H9 (cell line): ENCODE measurements at regions not wholly inside any gene's neighbourhood (a gene's known extent, or its start where the extent isn't known, plus 50 kb on each side); places are given as distances from the start of the nearest gene placed in this dataset.

Experiments
- DNase-seq: peaks from one replicate; pipeline ENCODE4 v3.0.0-alpha.2; 2017
- H2AFZ ChIP-seq: one replicate; pipeline ENCODE4 v1.6.1; 2013; ENCODE audit warnings: mild to moderate bottlenecking, low read length, control low read depth, moderate library complexity
- H2AK5ac ChIP-seq: 2 replicates; pipeline ENCODE4 v1.6.1; 2013; ENCODE audit warnings: low read length, control low read depth, mixed read lengths; ENCODE audit not compliant: insufficient read length
- H2BK120ac ChIP-seq: one replicate; pipeline ENCODE4 v1.6.1; 2013; ENCODE audit warnings: low read depth, mild to moderate bottlenecking, low read length, control low read depth, inconsistent platforms; ENCODE audit not compliant: poor library complexity, severe bottlenecking
- H2BK12ac ChIP-seq: 2 replicates; pipeline ENCODE4 v1.6.1; 2013; ENCODE audit warnings: low read length, control low read depth, mixed read lengths, low read depth; ENCODE audit not compliant: insufficient read length
- H2BK15ac ChIP-seq: 2 replicates; pipeline ENCODE4 v1.6.1; 2013; ENCODE audit warnings: low read depth, low read length, control low read depth
- H2BK20ac ChIP-seq: one replicate; pipeline ENCODE4 v1.6.1; 2013; ENCODE audit warnings: low read depth, mild to moderate bottlenecking, low read length, control low read depth, inconsistent platforms; ENCODE audit not compliant: poor library complexity, severe bottlenecking
- H2BK5ac ChIP-seq: 2 replicates; pipeline ENCODE4 v1.6.1; 2013; ENCODE audit warnings: low read length, control low read depth, mixed read lengths; ENCODE audit not compliant: insufficient read length
- H3K14ac ChIP-seq: 2 replicates; pipeline ENCODE4 v1.6.1; 2013; ENCODE audit warnings: low read length, control low read depth; ENCODE audit not compliant: insufficient read depth
- H3K18ac ChIP-seq: 2 replicates; pipeline ENCODE4 v1.6.1; 2013; ENCODE audit warnings: low read depth, mild to moderate bottlenecking, mixed read lengths, low read length, control low read depth; ENCODE audit not compliant: insufficient read length
- H3K23ac ChIP-seq: 2 replicates; pipeline ENCODE4 v1.6.1; 2013; ENCODE audit warnings: low read length, control low read depth, mixed read lengths, low read depth; ENCODE audit not compliant: insufficient read length
- H3K23me2 ChIP-seq: 2 replicates; pipeline ENCODE4 v1.6.1; 2013; ENCODE audit warnings: low read depth, mild to moderate bottlenecking, mixed read lengths, low read length, control low read depth; ENCODE audit not compliant: insufficient read length, poor library complexity, severe bottlenecking
- H3K27ac ChIP-seq: 2 replicates; pipeline ENCODE4 v1.5.1; 2013; ENCODE audit warnings: low read length, control low read depth, mixed read lengths, low read depth; ENCODE audit not compliant: insufficient read length
- H3K27me3 ChIP-seq: 2 replicates; pipeline ENCODE4 v1.6.1; 2013; ENCODE audit warnings: low read length, control low read depth, inconsistent platforms; ENCODE audit not compliant: insufficient read depth
- H3K4ac ChIP-seq: 2 replicates; pipeline ENCODE4 v1.6.1; 2013; ENCODE audit warnings: low read depth, mild to moderate bottlenecking, control low read depth, inconsistent platforms, low read length, moderate library complexity
- H3K4me1 ChIP-seq: 2 replicates; pipeline ENCODE4 v1.6.1; 2013; ENCODE audit warnings: low read length, control low read depth, inconsistent platforms; ENCODE audit not compliant: insufficient read depth
- H3K4me2 ChIP-seq: 2 replicates; pipeline ENCODE4 v1.6.1; 2013; ENCODE audit warnings: low read length, control low read depth, mixed read lengths; ENCODE audit not compliant: insufficient read length, insufficient read depth
- H3K56ac ChIP-seq: 2 replicates; pipeline ENCODE4 v1.6.1; 2013; ENCODE audit warnings: low read depth, mild to moderate bottlenecking, mixed read lengths, low read length, control low read depth; ENCODE audit not compliant: insufficient read length
- H3K79me1 ChIP-seq: 2 replicates; pipeline ENCODE4 v1.6.1; 2013; ENCODE audit warnings: low read depth, mild to moderate bottlenecking, moderate library complexity, low read length, control low read depth, inconsistent platforms; ENCODE audit not compliant: insufficient read depth, poor library complexity, severe bottlenecking
- H3K79me2 ChIP-seq: 2 replicates; pipeline ENCODE4 v1.6.1; 2013; ENCODE audit warnings: low read length, control low read depth, inconsistent platforms; ENCODE audit not compliant: insufficient read depth
- H3K9ac ChIP-seq: 2 replicates; pipeline ENCODE4 v1.6.1; 2013; ENCODE audit warnings: low read length, control low read depth, mixed read lengths; ENCODE audit not compliant: insufficient read length; ENCODE audit errors: extremely low read depth
- H3K9me3 ChIP-seq: one replicate; pipeline ENCODE4 v1.6.1; 2013; ENCODE audit warnings: low read depth, low read length, inconsistent platforms; ENCODE audit not compliant: control insufficient read depth
- H3T11ph ChIP-seq: one replicate; pipeline ENCODE4 v1.6.1; 2013; ENCODE audit warnings: mild to moderate bottlenecking, low read length, control low read depth, inconsistent platforms
- H4K20me1 ChIP-seq: one replicate; pipeline ENCODE4 v1.6.1; 2013; ENCODE audit not compliant: control insufficient read depth, insufficient read length, insufficient read depth
- H4K5ac ChIP-seq: 2 replicates; pipeline ENCODE4 v1.6.1; 2013; ENCODE audit warnings: low read depth, mild to moderate bottlenecking, mixed read lengths, low read length, control low read depth; ENCODE audit not compliant: insufficient read length
- H4K8ac ChIP-seq: replicated peaks from 2 replicates; pipeline ENCODE4 v1.6.1; 2013; ENCODE audit warnings: low read length, control low read depth, mixed read lengths, low read depth; ENCODE audit not compliant: insufficient read length
- H4K91ac ChIP-seq: 2 replicates; pipeline ENCODE4 v1.6.1; 2013; ENCODE audit warnings: low read depth, mild to moderate bottlenecking, moderate library complexity, mixed read lengths, low read length, control low read depth; ENCODE audit not compliant: insufficient read length
- H3K27ac Mint-ChIP-seq, 3 experiments: 2 replicates in 2 of 3; 3 replicates in 1 of 3; pipeline ENCODE4 v1.8.0; 2020 to 2021; ENCODE audit warnings: mixed read lengths in 3 of 3, mild to moderate bottlenecking in 1 of 3, moderate library complexity in 1 of 3
- H3K27me3 Mint-ChIP-seq: 2 replicates; pipeline ENCODE4 v1.8.0; 2021; ENCODE audit warnings: low read depth, mild to moderate bottlenecking, moderate library complexity, mixed read lengths
- H3K36me3 Mint-ChIP-seq, 3 experiments: 2 replicates in 2 of 3; 3 replicates in 1 of 3; pipeline ENCODE4 v1.8.0; 2020 to 2021; ENCODE audit warnings: low read depth in 3 of 3, mixed read lengths in 3 of 3; ENCODE audit not compliant: insufficient read depth in 1 of 3
- H3K4me1 Mint-ChIP-seq, 2 experiments: 2 replicates each; pipeline ENCODE4 v1.8.0; 2020; ENCODE audit warnings: mixed read lengths in 2 of 2
- H3K4me3 Mint-ChIP-seq, 2 experiments: 2 replicates in 1 of 2; 3 replicates in 1 of 2; pipeline ENCODE4 v1.8.0; 2020 to 2021; ENCODE audit warnings: mild to moderate bottlenecking in 2 of 2, mixed read lengths in 2 of 2, moderate library complexity in 1 of 2
- H3K9me3 Mint-ChIP-seq, 2 experiments: 2 replicates in 1 of 2; 3 replicates in 1 of 2; pipeline ENCODE4 v1.8.0; 2020; ENCODE audit warnings: mild to moderate bottlenecking in 2 of 2, mixed read lengths in 2 of 2, moderate library complexity in 1 of 2
- CTCF ChIP-seq: fragments of 200-600 bp; sonication (generic); conservative IDR thresholded peaks from 3 replicates; pipeline ENCODE4 v1.8.0; 2021; ENCODE audit warnings: antibody characterized with exemption, mild to moderate bottlenecking
- WGBS: extraction: QIAGEN DNeasy Blood & Tissue Kit; methylation state at CpG from one replicate; pipeline ENCODE4 v1.1.7; 2013; ENCODE audit warnings: missing lambda C conversion rate, low lambda C conversion rate, mixed read lengths; ENCODE audit not compliant: insufficient read length; ENCODE audit errors: extremely low coverage; 5-methylcytosine and 5-hydroxymethylcytosine counted together

GRCh38 chr1:170284951-170285350 lies 139.2 kb downstream of the NTMT2 start:
- TF ChIP-seq CTCF: no peak
- Histone ChIP-seq H2BK20ac (no peak overlapping the region), H2AK5ac (no peak overlapping the region), H4K5ac (no peak overlapping the region), H3K9me3 (no peaks in the 10 kb centered on the region), H2BK5ac (no peak overlapping the region), H3K23ac (no peak overlapping the region), H3T11ph (no peak overlapping the region), H3K9ac (no peak overlapping the region), H4K20me1 (no peaks in the 10 kb centered on the region), H3K4ac (no peak overlapping the region), H3K79me2 (no peaks in the 10 kb centered on the region), H2BK15ac (no peak overlapping the region), H3K27me3 (no peaks in the 10 kb centered on the region), H3K14ac (no peak overlapping the region), H4K91ac (no peak overlapping the region), H2AFZ (no peak overlapping the region), H3K56ac (no peak overlapping the region), H4K8ac (no peak overlapping the region), H3K79me1 (no peaks in the 10 kb centered on the region), H3K27ac (no peak overlapping the region), H3K18ac (no peak overlapping the region), H2BK12ac (no peak overlapping the region), H3K4me2 (no peak overlapping the region), H2BK120ac (no peak overlapping the region), H3K23me2 (no peaks in the 10 kb centered on the region), H3K4me1 (no peaks in the 10 kb centered on the region)
- Mint-ChIP-seq H3K27me3 (no peaks in the 10 kb centered on the region), H3K36me3 (no peaks in the 10 kb centered on the region), H3K9me3 (no peaks in the 10 kb centered on the region), H3K4me3 (no peak overlapping the region), H3K27ac (no peak overlapping the region), H3K4me1 (0 out of 4 replicates have a peak, but pooled peaks cover 0 to 2% of the 10 kb centered on the region in 2 experiments)
- WGBS: no CpG with 5 or more reads among the region's 5 CpGs
- no peak for DNase-seq
